ENCODE measurements at regions not wholly inside any gene's neighbourhood (a gene's known extent, or its start where the extent isn't known, plus 50 kb on each side); places are given as distances from the start of the nearest gene placed in this dataset.

- TF ChIP-seq SIN3A (IDR thresholded peaks at IDR 0.05; ENCODE audit: borderline replicate concordance, insufficient read depth, low read length) (no peak), POLR2AphosphoS5 (IDR thresholded peaks at IDR 0.05; ENCODE audit: low read depth, low read length) (no peak), REST (IDR thresholded peaks at IDR 0.05; ENCODE audit: insufficient read depth in 1 of 2, low read depth in 2 of 2, low read length in 2 of 2) (no peak)
These were observed 116.8 kb upstream of the CNTLN start for GRCh38 chr9:17017931-17018491.
